PC-9 (cell line): ENCODE measurements at regions not wholly inside any gene's neighbourhood (a gene's known extent, or its start where the extent isn't known, plus 50 kb on each side); places are given as distances from the start of the nearest gene placed in this dataset.

ENCODE experiments used
- CTCF ChIP-seq: fragments of 200-600 bp; sonication (generic); conservative IDR thresholded peaks from 2 replicates; pipeline ENCODE4 v1.6.1; 2017; ENCODE audit warnings: mixed run types, antibody characterized with exemption, mild to moderate bottlenecking, moderate library complexity
- EZH2 ChIP-seq: fragments of 200-600 bp; sonication (generic); IDR thresholded peaks from 2 replicates; pipeline ENCODE4 v1.8.0; 2017; ENCODE audit warnings: antibody characterized with exemption, low read depth

- TF ChIP-seq EZH2 (no peak), CTCF (no peak)
Measured at GRCh38 chr15:97153356-97153965, 807.0 kb upstream of the ARRDC4 start.
